ENCODE measurements at regions not wholly inside any gene's neighbourhood (a gene's known extent, or its start where the extent isn't known, plus 50 kb on each side); places are given as distances from the start of the nearest gene placed in this dataset.
"Not testable (repeated sequence)": the region's sequence is repeated elsewhere in the genome, so short reads cannot be mapped to it uniquely, and the experiment has no call there.

DNA sequence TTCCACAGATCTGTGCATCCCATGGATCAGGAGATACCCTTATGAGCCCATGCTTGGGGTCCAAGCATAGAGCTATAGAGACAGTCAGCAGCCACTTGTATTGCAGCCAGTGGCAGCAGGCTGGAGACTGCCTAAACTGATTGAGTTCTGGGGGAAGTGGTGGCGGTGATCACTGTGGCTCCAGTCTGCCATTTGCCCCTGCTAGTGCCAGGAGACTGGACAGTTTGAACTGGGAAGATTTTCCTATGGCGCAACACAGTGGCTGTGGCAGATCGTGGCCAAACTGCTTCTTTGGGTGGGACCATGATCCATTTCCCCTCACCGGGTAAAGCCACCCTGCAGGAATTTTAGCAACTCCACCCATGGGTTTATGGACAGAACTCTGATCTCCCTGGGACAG lies 679.7 kb upstream of the SEMA3D start:
- no peak for DNase-seq

DNA sequence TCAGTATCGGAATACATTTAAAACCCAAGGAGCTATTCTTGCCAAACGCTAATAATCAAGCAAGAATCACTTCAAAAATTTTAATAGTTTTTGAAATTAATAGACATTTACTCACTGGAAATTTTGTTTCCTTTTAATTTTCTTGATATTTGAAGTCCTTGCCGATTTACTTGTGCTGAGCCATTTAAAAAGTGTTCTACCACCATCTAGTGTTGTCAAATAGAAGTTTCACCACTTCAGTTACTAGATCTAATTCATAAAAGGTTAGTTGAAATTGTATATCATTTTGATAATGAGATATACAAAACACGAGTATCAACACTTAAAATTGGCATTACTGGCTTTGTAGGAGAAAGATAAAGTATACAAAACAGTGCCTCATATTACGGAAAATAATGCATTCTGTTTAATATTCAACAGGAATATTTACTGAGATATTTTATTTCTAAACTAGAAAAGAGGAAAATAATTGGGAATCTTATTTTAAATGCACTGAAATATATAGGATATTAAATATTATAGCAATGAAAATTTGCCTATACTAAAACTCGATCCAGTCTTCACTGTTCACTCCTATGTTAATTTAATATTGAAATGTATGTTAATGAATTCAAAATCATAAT lies 664.8 kb upstream of the SEMA3D start:
- DNase-seq: no peak

DNA sequence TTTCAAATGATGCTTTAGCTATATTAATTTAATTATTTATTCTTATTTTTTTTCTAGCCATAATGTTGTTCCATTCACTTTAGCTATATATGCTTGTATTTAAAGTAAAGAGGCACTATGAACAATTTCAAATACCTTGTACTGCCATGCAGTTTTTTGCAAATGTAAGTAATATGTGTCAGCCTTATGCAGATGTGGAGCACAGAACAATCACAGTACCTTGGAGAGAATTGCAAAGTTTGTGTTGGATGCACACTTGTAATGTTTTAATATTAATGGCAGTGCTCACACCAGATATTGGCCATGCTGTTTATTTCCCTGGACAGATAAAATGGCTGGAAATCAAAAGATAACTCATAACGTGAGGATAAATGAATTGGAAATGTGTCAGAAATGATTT lies 663.5 kb upstream of the SEMA3D start:
- DNase-seq: no peak

DNA sequence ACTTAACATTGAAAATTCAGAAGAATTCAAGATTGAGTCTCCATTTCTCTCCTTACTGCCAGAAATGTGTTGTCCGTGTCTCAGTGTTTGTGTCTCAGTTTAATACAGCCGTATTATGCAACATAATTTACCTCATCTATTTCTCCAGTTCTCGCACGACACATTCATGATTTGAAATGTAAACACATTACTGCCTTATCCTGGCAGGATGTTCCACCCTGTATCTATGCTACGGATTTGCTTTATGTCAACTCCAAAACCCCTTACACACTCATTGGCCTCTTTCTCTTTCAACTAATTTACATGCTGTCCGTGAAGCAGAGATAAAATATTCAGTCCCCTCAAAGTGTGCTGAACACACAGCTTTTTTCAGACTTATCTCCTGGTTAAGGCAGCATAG lies 653.7 kb upstream of the SEMA3D start:
- no peak for DNase-seq

DNA sequence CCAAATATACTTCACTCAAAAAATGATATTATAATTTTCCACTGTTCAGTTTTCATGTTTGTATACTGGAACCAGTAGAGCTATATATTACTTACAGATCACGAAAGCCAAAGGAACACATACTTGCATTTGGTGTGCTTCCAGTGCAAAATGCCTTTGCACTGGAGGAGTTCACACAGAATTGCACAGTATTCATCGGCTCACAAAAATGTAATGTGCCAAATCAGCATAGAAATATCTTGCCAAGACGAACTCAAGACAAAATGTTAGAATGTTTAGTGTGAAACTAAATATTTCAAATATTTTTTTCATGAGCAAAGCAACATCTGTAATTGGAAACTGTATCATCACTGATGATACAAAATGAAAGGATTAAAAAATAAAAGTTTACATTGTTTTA lies 646.2 kb upstream of the SEMA3D start:
- DNase-seq: no peak

DNA sequence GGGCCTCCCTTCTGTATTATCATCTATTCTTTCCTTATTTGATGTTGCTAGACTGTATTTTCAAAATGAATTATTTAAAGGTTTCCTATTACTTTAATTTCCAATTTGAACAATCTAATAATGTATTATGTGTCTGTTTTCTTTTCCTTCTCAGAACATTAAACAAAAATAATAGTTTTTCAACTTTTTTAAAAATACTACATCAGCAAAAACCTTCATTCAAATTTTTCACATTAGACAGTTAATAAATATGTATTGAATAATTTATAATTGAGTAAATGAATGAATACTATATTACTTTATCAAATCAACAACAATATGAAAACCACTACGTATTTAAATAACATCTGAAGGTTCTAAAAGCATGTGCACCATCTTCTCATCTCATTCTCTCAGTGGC lies 644.1 kb upstream of the SEMA3D start:
- no peak for DNase-seq

DNA sequence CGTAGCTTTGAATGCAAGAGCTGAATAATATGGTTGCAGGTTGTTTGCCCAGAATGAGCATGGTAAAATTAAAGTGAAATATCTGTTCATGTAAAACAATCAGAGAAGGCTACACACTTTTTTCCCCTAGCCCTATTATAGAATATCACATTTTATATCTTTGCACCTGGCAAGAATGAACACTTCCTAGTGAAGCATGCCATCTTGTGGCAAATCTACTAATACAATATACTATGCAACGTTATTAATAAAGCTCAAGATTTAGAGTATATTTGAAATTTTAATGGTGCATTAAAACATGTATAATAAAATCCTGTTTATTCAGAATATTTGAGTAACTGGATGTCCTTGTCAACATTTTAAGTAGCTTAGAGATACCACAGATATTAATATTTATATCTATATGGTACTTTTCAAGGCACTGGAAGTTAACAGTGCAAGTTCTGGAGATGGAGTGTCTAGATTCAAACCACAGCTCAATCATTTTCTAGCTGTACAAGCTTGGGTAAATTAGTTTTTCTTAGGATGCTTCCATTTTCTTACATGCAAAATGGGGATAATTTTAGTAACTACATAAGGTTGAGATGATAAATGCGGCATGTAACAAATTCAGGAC lies 643.1 kb upstream of the SEMA3D start:
- DNase-seq: peak; percentile 28

DNA sequence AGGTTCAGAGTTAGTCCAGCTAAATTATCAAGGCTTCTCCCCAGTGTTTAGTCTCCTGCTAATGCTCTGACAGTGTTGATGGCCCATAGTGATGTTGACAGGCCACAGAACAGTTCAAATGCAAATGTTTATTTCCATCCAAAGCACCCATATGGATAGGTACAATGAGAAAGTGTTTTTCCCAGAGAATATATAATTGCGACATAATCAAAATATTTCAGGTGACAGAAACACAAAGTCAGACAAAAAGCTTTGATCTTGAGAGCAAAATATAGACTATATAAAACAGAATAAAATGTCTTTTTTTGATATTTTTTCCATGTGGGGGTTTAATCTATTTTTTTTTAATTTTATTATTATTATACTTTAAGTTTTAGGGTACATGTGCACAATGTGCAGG lies 642.3 kb upstream of the SEMA3D start:
- no peak for DNase-seq

DNA sequence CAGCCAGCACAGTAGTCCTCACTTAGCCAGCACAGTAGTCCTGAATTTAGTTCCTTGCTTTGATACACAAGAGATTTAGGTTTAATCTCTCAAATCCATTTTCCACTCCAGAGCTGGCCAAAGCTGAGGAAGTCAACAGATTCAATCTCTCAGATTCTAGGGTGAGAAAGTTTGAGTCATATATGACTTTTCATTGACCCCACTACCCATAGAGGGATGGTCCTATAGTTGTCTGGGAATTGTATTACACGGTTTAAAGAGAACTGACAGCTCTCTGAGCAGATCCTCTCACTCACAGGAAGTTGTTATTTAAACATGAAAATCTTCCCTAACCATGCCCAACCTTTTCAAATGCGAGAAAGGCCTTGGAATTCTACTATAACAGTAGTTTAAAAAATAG lies 641.8 kb upstream of the SEMA3D start:
- DNase-seq: no peak

DNA sequence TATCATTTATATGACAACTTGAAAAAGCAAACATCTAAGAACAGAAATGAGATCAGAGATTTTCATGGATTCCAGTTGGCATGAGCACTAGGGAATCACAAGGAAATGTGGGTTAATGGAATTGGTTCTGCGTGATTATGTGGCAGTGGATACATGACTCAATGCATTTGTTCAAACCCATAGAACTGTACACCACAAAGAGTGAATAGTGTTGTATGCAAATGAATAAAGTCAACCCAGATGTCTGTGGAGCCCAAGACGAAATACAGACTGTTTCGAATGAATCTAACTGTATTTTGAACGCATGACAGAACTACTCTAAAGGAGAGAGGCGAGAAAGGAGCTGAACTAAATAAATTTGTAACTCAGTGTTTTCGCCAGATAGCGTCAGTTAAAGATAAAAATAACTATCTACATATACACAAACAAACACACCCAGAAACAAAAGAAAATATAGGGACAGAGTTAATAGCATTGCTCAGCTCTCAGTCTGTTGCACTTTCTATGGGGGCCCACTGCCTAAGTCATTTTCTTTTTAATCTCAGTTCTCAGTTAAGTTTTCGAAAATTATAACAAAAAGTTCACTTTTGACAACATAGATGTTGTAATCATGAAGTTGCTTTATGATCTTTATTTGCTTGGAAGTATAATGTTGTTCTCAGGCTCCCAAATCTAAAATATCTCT lies 636.7 kb upstream of the SEMA3D start:
- DNase-seq: no peak

DNA sequence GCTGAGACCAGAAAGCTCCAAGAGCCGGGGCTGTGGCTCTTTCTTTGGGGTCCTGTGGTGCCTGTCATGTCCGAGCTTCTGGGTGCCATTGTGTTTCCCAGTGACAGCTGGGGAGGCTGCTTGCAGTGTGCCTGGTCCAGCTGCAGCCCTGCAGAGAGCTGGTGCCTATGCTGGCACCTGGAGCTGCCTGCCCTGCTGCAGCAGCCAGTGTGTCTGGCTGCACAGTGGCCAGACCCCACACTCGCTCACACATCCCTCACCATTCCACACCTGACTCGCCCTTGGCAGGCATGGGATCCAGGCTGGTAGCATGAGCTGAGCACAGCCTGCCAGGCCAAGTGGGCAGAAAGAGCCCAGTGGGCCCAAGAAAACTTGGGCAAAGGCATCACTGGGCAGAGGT lies 635.1 kb upstream of the SEMA3D start:
- no peak for DNase-seq

DNA sequence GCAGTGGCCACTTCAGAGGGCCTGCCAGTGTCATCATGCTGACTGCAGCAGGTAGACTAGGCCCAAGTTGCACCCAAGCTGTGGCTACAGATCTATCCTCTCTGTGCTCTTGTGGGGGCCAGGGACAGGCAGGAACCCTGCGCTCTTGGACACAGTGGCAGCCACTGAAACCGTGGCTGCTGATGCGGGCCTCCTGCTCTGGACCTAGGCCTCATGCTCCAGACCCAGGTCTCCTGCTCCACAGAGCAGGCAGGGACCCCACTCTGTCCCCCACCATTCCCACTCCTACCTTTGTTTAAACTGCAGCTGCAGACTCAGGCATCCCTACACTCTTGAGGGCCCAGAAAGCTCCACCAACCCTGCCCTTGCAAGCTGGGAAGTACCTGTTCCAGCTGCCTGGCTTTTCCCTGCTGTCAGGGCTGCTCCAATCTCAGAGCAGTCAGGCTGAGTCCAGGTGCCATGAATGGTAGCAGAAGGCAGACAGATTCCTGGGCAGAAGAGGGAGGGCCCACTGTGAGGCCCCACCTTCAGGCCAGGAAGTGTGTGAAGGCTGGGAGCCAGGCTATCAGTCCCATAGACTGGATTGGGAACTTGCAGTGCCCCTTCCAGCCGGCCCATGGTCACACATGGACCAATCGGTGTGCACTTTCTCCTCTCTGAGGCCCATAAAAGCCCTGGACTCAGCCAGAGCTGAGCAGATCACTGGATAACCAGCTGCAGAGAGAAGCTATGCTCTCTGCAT lies 634.0 kb upstream of the SEMA3D start:
- no peak for DNase-seq

DNA sequence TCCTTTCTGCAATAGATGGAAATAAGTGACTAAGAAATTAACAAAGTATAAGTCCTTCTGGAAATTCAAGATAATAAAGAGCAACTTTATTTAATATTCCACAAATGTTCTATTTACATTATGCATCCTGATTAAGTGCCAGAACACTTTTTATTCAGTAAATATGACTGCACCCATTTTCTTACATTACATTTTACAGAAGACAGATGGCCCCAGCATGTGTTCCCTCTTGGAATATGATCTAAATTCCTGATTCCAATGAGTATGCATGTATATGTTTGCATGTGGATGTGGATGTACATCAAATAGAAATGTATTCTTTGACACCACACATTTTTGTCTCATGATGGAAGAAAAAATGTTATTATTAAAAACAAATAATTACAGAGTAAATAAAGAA lies 628.7 kb upstream of the SEMA3D start:
- no peak for DNase-seq

DNA sequence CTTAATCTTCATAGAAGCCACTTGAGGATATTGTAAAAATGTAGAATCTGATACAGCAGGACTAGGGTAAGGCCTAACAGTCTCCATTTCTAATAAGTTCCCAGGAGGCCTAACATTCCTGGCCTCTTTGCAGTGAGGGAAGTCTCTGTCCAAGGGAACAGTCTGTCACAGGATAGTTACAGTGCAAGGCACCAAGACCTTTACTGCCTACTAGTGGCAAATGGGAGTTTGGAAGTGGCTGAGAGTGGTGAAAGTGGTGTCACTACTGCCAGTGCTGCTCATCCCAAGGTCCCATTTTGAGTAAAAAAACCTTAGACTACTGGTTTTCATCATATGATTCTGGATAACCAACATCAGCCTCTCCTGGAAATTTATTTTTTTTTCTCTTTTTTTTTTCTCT lies 619.5 kb upstream of the SEMA3D start:
- DNase-seq: no peak

DNA sequence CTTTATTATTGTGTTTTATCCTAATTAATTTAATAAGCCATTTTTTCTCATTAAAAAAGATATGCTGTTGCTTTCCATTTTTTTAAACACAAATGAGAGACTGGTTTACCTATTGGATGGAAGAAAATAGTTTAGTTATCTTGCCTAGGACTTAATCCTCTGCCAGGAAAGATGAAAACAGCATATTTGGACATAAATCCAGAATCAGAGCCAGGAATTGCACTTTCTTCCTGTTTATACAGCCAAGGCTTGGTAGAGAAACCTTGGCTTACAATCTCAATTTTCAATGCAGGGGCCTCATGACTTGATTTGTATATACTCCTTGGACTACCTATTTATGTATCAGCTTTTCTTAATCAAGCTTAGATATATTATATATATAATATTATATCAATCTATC lies 618.8 kb upstream of the SEMA3D start:
- DNase-seq: no peak

DNA sequence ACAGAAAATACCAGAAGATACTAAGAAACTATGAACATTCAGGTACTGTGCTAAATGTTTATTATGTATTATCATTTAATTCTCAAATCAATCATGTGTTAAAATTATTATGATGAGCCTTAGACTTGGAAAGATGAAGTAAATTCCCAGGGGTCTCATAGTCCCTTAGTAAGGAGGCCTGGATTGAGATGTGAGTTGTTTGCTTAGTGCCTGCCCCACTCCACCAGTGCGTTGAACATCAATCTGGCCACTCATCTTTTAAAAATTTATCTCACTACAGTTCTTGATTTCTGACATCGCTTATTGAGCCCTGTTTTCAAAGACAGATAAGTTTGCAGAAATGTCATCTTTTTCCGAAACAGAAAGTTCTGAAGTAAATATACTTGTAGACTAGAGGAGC lies 618.4 kb upstream of the SEMA3D start:
- no peak for DNase-seq

DNA sequence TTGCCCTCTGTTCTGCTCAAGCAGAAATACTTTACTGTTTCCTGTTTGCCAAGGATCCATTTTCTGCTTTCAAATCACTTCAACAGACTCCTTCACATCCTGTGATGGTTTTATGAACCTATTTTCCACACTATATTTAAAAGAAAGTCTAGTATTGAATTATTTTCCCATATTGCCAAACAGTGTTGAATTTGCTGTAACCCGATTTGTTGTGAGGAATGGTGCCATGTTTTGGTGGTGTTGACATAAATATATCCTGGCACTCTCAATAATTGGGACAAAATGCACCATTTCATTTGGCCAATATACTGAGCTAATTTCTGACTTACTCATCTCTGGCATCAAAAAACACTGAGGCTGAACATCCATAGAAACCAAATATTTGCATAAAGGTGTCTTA lies 615.4 kb upstream of the SEMA3D start:
- no peak for DNase-seq

DNA sequence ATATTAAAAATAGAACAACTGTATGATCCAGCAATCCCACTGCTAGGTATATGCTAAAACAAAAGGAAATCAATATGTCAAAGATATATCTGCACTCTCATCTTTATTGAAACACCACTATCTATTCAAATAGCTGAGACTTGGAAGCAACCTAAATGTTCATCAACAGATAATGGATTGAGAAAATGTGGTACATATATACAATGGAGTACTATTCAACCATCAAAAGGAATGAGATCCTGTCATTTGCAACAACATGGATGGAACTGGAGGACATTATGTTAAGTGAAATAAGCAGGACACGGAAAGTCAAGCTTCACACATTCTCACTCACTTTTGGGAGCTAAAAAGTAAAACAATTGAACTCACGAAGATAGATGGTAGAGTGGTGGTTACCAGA lies 610.1 kb upstream of the SEMA3D start:
- DNase-seq: no peak

DNA sequence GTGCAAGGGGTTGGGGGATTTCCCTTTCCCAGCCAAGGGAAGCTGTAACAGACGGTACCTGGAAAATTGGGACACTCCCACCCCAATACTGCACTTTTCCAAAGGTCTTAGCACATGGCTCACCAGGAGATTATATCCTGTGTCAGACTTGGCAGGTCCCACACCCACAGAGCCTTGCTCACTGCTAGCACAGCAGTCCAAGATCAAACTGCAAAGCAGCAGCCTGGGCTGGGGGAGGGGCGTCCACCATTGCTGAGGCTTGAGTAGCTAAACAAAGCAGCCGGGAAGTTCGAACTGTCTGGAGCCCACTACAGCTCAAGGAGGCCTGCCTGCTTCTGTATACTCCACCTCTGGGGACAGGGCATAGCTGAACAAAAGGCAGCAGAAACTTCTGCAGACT lies 604.2 kb upstream of the SEMA3D start:
- not testable (repeated sequence) for DNase-seq

DNA sequence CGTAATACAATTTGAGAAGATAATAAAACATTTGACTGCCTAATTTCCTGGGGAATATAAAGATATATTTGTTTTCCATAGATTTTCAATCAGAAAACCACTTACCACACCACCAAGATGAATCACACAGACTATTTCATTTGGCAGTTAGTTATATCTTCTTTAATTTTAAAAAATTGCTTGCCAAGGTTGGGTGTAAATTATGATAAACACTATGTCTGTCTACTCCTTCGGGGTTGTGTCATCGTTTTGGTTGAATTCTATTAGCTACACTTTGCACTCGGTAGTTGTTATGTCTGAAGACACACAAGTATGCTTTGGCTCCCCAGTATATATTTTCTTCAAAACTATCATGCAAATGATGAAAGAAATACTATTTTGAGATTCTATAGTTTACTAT lies 594.8 kb upstream of the SEMA3D start:
- DNase-seq: no peak

DNA sequence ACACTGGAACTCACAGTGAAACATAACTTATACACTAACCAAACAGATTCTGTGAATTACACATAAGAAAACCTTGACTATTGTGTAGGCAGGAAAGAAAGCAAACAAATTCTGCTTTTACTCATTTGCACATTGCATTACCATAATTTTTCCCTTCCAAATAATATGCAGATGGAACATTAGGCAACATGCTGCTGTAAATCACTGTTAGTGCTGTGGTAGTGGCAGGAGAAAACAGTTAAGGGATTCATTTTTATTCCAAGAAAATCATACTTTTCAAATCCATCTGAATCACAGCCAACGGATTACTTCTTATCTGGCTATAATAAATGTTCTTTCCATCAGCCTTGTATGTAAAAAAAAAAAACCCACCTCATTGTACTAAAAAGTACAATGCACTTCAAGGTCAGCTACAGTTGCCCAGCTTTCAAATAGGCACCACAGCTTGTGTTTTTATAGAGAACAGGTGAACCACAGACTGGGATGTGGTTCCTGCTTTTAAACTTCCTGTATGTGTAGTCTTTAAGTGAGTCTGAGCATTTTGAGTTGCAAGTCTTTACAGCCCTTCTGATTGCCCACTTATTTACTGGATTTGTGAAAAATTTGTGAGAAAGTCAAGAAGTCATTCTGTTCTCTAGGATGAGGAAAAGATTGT lies 590.0 kb upstream of the SEMA3D start:
- no peak for DNase-seq

DNA sequence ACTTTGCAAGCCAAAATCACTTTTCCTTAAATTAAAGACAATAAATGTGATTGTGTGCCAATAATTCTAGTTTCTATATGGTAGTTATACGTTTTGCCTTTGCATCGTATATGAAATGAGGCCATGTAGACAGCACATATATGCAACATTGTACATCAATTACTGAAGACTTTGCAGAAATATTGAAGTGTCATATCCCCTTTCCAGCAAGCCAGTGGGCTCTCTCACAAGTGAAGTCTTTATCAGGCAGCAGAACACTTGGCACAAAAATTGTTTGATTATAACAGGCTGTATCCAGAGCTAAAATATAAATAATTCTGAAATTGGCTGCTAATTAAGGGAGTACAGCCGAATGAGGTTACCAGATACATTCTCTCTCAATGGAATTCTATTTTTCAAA lies 588.6 kb upstream of the SEMA3D start:
- no peak for DNase-seq

DNA sequence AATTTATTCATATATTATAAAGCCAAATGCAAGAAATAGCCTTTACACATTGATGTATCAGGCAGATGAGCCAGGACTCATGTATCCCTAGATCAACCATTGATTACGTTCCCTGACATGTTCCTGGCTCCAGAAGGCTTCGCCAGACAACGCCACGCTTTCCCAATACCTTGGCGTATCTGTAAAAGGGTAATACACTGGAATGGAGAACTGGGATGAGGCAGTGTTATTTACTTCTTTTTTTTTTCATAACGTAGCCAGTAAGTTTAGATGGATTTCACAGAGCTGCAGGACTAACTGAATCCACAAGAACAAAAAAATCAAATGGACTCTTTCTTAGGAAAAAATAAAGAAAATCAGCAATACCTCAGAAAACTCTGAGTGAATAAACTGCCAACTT lies 588.1 kb upstream of the SEMA3D start:
- DNase-seq: no peak
